NCI-H748 (cell line): ENCODE measurements at regions not wholly inside any gene's neighbourhood (a gene's known extent, or its start where the extent isn't known, plus 50 kb on each side); places are given as distances from the start of the nearest gene placed in this dataset.
"Not testable (repeated sequence)": the region's sequence is repeated elsewhere in the genome, so short reads cannot be mapped to it uniquely, and the experiment has no call there.

Experiments used
- DNase-seq: peaks from one replicate; lab custom pipeline; 2025; ENCODE audit not compliant: unreplicated experiment; lab: John Stamatoyannopoulos, UW

- DNase-seq: no peak
These were observed 698.4 kb downstream of the DNAH5 start for GRCh38 chr5:13246053-13246452.

GRCh38 chr5:13244151-13244550, 700.3 kb downstream of the DNAH5 start:
- no peak for DNase-seq

- no peak for DNase-seq
These were observed 717.0 kb downstream of the DNAH5 start for GRCh38 chr5:13227513-13227912.

GRCh38 chr5:13218518-13218917, 726.0 kb downstream of the DNAH5 start:
- peak; percentile 25 for DNase-seq

DNA sequence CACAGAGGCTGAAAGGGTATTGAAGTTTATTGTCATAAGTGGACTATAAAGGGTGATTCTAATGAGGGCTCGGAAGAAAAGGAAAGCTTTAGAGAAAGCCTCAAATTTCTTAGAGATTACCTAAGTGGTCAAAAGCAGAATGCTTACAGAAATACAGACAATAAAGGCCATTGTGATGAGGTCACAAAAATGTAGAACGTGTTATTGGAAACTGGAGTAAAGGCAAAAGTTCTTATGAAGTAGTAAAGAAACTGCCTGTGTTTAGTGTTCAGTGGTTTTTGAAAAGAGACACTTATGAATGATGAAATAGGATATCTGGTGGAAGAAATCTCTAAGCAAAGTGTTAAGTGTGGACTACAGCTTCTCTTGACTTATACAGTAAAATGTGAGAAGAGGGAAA, 726.9 kb downstream of the DNAH5 start:
- no peak for DNase-seq

- DNase-seq: no peak
These were observed 728.7 kb downstream of the DNAH5 start for GRCh38 chr5:13215806-13216205.

- no peak for DNase-seq
These were observed 729.1 kb downstream of the DNAH5 start for GRCh38 chr5:13215370-13215769.

- DNase-seq: no peak
These were observed 730.3 kb downstream of the DNAH5 start for GRCh38 chr5:13214182-13214581.

GRCh38 chr5:13212886-13213285, 731.6 kb downstream of the DNAH5 start:
- DNase-seq: no peak

DNA sequence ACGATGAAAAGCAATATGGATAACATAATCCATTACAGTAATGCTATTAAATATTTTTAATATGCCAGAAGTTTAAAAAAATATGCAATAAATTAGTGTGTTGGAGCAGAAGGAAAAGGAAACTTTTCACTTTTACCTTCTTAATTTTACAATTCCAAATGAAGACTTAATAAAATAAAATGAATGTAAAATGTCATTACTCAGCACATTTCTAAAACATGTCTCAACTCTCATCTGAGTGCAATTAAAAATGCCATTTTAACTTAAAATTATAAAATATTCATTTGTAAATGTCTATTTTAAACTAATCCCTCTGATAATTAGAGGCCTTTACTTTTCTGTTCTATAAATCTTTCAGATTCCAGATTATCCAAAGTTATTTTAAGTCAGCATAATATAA, 733.4 kb downstream of the DNAH5 start:
- DNase-seq: no peak

DNA sequence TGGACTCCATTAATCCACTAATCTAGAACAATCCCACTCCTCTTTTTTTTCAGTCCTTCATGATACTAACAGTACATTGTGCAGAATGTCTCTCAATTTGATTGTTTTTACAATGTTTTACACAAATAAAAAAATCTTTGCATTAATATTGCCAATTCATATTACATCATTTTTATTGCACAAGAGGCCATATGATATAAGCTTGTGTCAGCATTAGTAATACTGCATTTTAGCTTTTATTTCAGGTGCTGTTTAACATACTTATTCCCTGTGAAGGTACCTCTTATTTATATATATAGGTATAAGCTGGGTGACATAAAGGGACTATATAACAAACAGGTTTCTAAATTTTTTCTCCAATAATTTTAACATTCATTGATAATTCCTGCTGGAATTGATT, 737.4 kb downstream of the DNAH5 start:
- no peak for DNase-seq

- no peak for DNase-seq
These were observed 743.5 kb downstream of the DNAH5 start for GRCh38 chr5:13201022-13201421.

DNA sequence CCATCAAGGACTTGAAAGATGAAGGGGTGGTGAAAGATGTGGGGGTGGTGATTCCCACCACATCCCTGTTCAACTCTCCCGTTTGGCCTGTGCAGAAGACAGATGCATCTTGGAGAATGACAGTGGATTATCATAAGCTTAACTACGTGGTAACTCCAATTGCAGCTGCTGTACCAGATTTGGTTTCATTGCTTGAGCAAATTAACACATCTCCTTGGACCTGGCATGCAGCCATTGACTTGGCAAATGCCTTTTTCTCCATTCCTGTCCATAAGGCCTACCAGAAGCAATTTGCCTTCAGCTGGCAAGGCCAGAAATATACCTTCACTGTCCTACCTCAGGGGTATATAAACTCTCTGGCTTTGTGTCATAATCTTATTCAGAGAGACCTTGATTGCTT, 746.3 kb downstream of the DNAH5 start:
- DNase-seq: not testable (repeated sequence)

DNA sequence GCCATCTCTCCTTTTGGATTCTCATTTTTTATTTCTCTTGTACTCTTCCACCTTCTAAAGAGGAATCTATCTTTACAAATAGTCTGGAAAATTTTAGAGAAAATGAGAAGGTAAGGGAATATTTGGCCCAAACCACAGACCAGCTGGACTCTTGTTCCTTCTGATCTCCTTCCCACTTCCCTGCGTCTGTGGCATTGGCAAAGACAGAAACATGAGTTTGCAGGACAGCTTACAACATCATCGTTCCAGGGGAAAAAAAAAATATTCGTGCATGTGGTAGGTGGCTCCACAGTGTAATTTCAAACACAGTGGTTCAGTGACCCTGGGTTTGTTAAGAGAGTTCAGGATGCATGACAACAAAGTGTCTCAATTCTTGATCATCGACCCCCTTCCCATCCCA, 755.0 kb downstream of the DNAH5 start:
- DNase-seq: no peak

GRCh38 chr5:13188371-13188770, 756.1 kb downstream of the DNAH5 start:
- DNase-seq: no peak

DNA sequence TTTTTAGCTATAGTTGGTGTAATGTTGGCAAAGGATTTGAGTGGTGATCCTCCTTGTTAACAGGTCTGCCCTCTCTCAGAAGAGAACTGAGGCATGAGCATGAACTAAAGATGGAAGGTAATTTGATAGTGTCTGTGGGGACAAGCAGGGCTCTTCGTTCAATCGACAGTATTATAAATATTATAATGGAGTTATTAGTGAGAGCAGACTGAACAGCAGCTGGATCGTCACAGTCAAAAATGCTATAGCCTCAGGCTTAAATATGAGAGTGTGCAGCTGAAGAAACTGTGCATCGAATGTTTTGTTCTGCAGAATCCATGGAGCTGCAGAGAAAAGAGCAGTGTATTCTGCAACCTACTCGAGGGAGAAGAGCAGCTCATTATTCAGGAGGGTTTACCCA, 757.3 kb downstream of the DNAH5 start:
- DNase-seq: no peak

GRCh38 chr5:13186177-13186576, 758.3 kb downstream of the DNAH5 start:
- no peak for DNase-seq

- no peak for DNase-seq
These were observed 764.9 kb downstream of the DNAH5 start for GRCh38 chr5:13179407-13180087.

- no peak for DNase-seq
These were observed 800.9 kb downstream of the DNAH5 start for GRCh38 chr5:13143630-13144029.

DNA sequence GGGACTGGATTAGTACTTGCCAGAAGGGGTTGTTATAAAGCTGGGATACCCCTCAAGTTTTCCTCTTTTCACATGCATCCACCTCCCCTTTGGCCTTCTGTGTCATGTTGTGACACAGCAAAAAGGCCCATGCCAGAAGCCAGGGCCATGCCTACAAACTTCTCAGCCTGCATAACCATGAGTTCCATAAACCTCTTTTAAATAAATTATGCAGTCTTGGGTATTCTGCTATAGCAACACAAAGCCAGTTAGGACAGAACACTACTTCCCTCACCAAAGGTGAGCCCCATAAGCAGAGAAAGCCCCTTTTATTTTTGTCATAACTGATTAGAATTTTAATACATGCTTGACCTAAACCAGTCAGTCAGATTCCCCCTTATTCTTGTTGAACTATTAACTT, 801.3 kb downstream of the DNAH5 start:
- no peak for DNase-seq

- DNase-seq: no peak
These were observed 810.5 kb downstream of the DNAH5 start for GRCh38 chr5:13133951-13134350.

- no peak for DNase-seq
These were observed 829.0 kb downstream of the DNAH5 start for GRCh38 chr5:13115476-13115875.

GRCh38 chr5:13108265-13108664, 836.2 kb downstream of the DNAH5 start:
- no peak for DNase-seq
